ENCODE measurements at regions not wholly inside any gene's neighbourhood (a gene's known extent, or its start where the extent isn't known, plus 50 kb on each side); places are given as distances from the start of the nearest gene placed in this dataset.

DNA sequence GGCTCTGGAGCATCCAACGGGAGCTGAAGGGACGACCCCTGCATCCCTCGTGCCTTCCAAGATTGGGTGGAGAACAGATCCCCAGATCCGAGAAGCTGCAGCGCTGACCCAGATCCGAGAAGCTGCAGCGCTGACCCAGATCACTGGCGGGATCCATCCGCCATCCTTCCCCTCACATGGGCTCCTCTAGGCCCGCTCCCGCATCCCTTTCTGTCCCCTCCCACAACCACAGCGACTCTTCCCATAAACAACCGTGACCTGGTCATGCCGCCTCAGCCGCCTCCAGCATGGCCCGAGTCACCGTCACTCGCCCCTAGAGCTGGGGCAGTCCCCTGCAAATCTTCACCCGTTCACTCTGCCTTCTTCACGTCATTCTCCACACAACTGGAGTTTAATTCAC lies 124.9 kb downstream of the UTP18 start:
- FAIRE-seq, result no peak

DNA sequence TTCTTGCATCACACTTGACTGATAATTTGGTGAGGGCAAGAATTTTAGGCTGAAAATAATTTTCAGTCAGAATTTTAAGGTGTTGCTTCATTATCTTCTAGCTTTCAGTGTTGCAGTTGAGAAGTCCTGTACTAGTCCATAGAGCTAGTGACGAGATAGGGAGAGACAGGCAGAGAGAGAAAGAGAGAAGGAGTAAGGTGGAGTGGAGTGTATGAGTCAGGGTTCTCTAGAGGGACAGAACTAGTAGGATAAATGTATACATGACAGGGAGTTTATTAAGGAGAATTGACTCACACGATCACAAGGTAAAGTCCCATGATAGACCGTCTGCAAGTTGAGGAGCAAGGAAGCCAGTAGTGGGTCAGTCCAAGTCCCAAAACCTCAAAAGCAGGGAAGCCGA lies 127.2 kb downstream of the UTP18 start:
- FAIRE-seq, result no peak

More for the DNA sequence above, 124.9 kb downstream of the UTP18 start:
- no peak for DNase-seq (ENCODE audit: insufficient read length, low spot score)
- TF ChIP-seq POU2F2 (IDR thresholded peaks at IDR 0.05; ENCODE audit: low read depth, low read length), result no peak
- no peak for TF ChIP-seq PAX5 (IDR thresholded peaks at IDR 0.05; ENCODE audit: insufficient read depth, low read length, severe bottlenecking)
- no peak for TF ChIP-seq POLR2AphosphoS5 (IDR thresholded peaks at IDR 0.05; ENCODE audit: low read depth, low read length)
- no peak for TF ChIP-seq TAF1 (IDR thresholded peaks at IDR 0.05; ENCODE audit: low read depth, low read length)
- TF ChIP-seq SPI1 (IDR thresholded peaks at IDR 0.05; ENCODE audit: low read depth, low read length), result no peak
- no peak for TF ChIP-seq POLR2A (IDR thresholded peaks at IDR 0.05; ENCODE audit: low read depth, low read length)

DNA sequence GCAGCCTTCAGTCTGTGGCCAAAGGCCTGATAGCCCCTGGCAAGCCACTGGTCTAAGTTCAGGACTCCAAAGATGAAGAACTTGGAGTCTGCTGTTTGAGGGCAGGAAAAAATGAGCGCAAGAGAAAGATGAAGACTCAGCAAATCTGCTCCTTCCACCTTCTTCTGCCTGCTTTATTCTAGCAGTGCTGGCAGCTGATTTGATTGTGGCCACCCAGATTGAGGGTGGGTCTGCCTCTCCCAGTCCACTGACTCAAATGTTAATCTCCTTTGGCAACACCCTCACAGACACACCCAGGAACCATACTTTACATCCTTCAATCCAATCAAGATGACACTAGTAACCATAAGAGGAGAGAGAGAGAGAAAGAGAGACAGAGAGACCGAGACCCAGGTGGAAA lies 127.6 kb downstream of the UTP18 start:
- DNase-seq (ENCODE audit: insufficient read length, low spot score), result no peak
- FAIRE-seq, result no peak
- TF ChIP-seq SPI1 (IDR thresholded peaks at IDR 0.05; ENCODE audit: low read depth, low read length) (no peak), POU2F2 (IDR thresholded peaks at IDR 0.05; ENCODE audit: low read depth, low read length) (no peak), POLR2AphosphoS5 (IDR thresholded peaks at IDR 0.05; ENCODE audit: low read depth, low read length) (no peak), TAF1 (IDR thresholded peaks at IDR 0.05; ENCODE audit: low read depth, low read length) (no peak), POLR2A (IDR thresholded peaks at IDR 0.05; ENCODE audit: low read depth, low read length) (no peak), PAX5 (IDR thresholded peaks at IDR 0.05; ENCODE audit: insufficient read depth, low read length, severe bottlenecking) (no peak)

More for the DNA sequence above, 127.2 kb downstream of the UTP18 start:
- DNase-seq (ENCODE audit: insufficient read length, low spot score), result no peak
- TF ChIP-seq POLR2AphosphoS5 (IDR thresholded peaks at IDR 0.05; ENCODE audit: low read depth, low read length) (no peak), POU2F2 (IDR thresholded peaks at IDR 0.05; ENCODE audit: low read depth, low read length) (no peak), TAF1 (IDR thresholded peaks at IDR 0.05; ENCODE audit: low read depth, low read length) (no peak), SPI1 (IDR thresholded peaks at IDR 0.05; ENCODE audit: low read depth, low read length) (no peak), POLR2A (IDR thresholded peaks at IDR 0.05; ENCODE audit: low read depth, low read length) (no peak), PAX5 (IDR thresholded peaks at IDR 0.05; ENCODE audit: insufficient read depth, low read length, severe bottlenecking) (no peak)

DNA sequence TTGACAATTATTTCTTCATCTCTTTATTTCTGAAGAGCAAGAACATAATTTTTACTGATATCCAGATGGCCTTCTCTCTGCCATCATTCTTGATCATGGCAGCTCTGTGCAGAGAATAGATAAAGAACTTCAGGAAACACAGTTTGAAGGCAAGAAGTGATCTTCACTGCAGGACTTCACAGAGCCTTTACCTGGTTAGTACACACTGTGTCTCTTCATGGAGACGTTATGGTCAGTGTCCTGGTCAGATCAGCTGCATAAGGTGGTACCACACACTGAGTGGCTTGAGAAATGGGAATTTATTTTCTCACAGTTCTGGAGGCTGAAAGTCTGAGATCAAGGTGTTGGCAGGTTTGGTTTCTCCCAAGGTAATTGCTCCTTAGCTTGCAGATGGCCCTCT lies 129.5 kb downstream of the UTP18 start:
- TF ChIP-seq SPI1 (IDR thresholded peaks at IDR 0.05; ENCODE audit: low read depth, low read length) (no peak), POLR2A (IDR thresholded peaks at IDR 0.05; ENCODE audit: low read depth, low read length) (no peak), POU2F2 (IDR thresholded peaks at IDR 0.05; ENCODE audit: low read depth, low read length) (no peak), PAX5 (IDR thresholded peaks at IDR 0.05; ENCODE audit: insufficient read depth, low read length, severe bottlenecking) (no peak), POLR2AphosphoS5 (IDR thresholded peaks at IDR 0.05; ENCODE audit: low read depth, low read length) (no peak), TAF1 (IDR thresholded peaks at IDR 0.05; ENCODE audit: low read depth, low read length) (no peak)
- no peak for FAIRE-seq
- no peak for DNase-seq (ENCODE audit: insufficient read length, low spot score)

DNA sequence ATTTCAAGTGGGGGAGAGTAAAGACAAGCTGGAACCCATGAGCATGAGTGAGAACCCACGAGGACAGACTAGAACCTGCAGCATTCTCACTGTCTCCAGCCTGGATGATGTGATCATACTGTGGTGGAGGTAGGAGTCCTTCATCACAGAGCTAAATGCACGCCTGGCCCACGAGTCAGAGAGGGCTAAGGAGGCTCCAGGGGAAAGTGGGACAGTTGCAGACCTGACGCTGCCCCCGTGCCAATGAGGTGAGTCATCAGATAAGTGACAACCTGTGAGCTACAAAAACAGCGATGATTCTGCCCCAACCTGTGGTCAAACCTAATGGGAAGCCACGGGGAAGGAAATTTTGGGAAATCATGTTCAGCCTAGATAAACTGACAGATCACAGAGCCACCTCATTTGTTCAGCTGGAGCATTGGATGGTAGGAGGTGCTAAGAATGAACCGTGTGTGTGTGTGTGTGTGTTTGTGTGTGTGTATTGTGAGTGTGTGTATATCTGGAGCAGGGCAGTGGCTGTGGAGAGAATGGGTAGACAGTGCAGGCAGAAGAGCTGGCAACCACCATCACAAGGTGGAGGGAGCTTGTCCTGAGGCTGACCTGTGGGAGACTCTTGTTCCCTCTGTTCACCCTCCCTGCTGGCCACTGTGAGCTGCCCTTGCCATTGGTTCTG lies 131.8 kb downstream of the UTP18 start:
- TF ChIP-seq PAX5 (IDR thresholded peaks at IDR 0.05; ENCODE audit: insufficient read depth, low read length, severe bottlenecking) (no peak), POLR2AphosphoS5 (IDR thresholded peaks at IDR 0.05; ENCODE audit: low read depth, low read length) (no peak), TAF1 (IDR thresholded peaks at IDR 0.05; ENCODE audit: low read depth, low read length) (no peak), POU2F2 (IDR thresholded peaks at IDR 0.05; ENCODE audit: low read depth, low read length) (no peak), POLR2A (IDR thresholded peaks at IDR 0.05; ENCODE audit: low read depth, low read length) (no peak), SPI1 (IDR thresholded peaks at IDR 0.05; ENCODE audit: low read depth, low read length) (no peak)
- no peak for DNase-seq (ENCODE audit: insufficient read length, low spot score)
- no peak for FAIRE-seq

DNA sequence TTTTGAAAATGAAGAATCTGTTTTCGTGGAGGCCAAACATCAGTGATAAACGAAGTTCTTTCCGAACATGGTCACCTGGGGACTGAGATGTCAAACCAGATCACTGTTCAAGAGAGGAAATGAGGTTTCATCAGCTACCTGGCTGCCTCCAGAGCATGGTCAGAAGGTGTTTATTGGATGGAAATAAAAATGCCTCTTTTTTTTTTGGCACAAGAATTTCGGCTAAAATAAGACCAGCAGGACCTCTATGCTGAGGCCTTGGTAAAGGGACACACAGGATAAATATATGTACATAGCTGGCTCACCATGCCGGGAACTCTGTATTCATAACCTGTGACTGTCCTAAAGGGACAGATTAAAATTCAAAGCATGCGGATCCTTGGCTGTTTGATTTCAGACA lies 135.3 kb downstream of the UTP18 start:
- TF ChIP-seq PAX5 (IDR thresholded peaks at IDR 0.05; ENCODE audit: insufficient read depth, low read length, severe bottlenecking) (no peak), POLR2A (IDR thresholded peaks at IDR 0.05; ENCODE audit: low read depth, low read length) (no peak), POU2F2 (IDR thresholded peaks at IDR 0.05; ENCODE audit: low read depth, low read length) (no peak), TAF1 (IDR thresholded peaks at IDR 0.05; ENCODE audit: low read depth, low read length) (no peak), SPI1 (IDR thresholded peaks at IDR 0.05; ENCODE audit: low read depth, low read length) (no peak)
- FAIRE-seq (no peak), DNase-seq (ENCODE audit: insufficient read length, low spot score) (no peak)

DNA sequence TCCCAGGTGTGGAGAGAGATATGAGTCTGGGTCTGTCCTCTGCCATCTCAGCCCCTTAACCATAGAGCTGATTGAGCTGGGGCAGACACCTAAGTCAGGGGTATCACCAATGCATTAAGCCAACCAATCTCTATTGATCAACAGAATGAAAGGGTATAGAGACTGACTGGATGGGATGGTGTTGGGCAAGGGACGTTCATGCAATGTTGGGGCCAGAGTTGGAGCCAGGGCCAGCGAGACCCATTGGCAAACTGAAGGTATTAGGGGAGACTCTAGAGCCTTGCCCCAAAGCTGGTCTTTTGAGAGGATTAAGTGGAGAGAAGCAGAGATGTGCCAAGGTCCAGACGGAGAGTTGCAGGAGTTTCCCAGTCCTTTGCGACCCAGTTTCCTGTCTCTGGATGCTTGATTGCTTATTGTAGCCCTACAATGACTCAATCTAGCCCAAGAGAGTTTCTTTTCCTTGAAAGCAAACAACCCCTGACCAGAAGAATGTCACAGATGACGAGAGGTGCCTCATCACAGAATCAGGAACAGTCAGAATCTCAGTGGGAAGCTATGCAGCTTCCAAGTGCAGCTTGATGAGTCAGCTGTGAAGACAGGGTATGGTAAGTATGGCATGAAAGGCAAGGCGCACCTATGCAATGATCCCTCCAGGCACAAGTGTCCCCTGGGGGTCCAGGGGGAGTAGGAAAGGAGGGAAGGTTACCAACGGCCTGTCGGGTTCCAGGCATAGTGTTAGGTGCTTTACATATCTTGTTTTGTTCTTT lies 137.2 kb downstream of the UTP18 start:
- TF ChIP-seq POU2F2 (IDR thresholded peaks at IDR 0.05; ENCODE audit: low read depth, low read length) (no peak), POLR2AphosphoS5 (IDR thresholded peaks at IDR 0.05; ENCODE audit: low read depth, low read length) (no peak), SPI1 (IDR thresholded peaks at IDR 0.05; ENCODE audit: low read depth, low read length) (no peak), TAF1 (IDR thresholded peaks at IDR 0.05; ENCODE audit: low read depth, low read length) (no peak), PAX5 (IDR thresholded peaks at IDR 0.05; ENCODE audit: insufficient read depth, low read length, severe bottlenecking) (no peak), POLR2A (IDR thresholded peaks at IDR 0.05; ENCODE audit: low read depth, low read length) (no peak)
- DNase-seq (ENCODE audit: insufficient read length, low spot score) (no peak), FAIRE-seq (no peak)

DNA sequence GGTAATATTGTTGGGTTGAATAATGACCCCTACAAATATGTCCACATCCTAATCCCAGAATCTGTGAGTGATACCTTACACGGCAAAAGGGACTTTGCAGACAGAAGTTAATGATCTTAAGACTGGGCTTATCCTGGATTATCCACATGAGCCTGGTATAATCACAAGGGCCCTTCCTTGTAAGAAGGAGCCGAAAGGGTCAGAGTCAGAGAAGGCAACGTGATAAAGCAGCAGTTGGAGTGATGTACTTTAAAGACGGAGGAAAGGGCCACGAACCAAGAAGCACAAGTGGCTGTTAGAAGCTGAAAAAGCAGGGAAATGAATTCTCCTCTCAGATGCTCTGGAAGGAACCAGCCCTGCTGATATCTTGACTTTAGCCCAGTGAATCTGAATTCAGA lies 137.8 kb downstream of the UTP18 start:
- no peak for DNase-seq (ENCODE audit: insufficient read length, low spot score)
- no peak for FAIRE-seq
- no peak for TF ChIP-seq POLR2A (IDR thresholded peaks at IDR 0.05; ENCODE audit: low read depth, low read length)
- no peak for TF ChIP-seq TAF1 (IDR thresholded peaks at IDR 0.05; ENCODE audit: low read depth, low read length)
- TF ChIP-seq SPI1 (IDR thresholded peaks at IDR 0.05; ENCODE audit: low read depth, low read length), result no peak

DNA sequence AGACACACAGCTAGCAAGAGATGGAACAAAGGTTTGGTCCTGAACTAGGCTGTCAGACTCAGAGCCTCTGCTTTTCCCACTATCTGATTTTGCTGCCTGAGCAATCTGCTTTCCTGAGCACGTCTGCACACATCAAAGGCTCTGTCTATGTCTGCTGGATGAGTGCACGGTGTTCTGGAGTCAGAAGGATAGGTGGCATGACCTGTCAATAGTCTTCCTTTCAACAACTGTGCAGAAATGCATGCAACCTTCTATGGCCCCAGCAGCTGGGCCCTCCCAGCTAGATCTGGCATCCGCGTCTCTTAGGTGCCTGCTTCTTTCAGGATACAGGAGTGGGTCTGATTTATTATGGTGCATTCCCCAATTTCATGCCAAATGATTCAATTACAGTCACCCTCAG lies 138.3 kb downstream of the UTP18 start:
- FAIRE-seq, result no peak
- no peak for DNase-seq (ENCODE audit: insufficient read length, low spot score)
- TF ChIP-seq POU2F2 (IDR thresholded peaks at IDR 0.05; ENCODE audit: low read depth, low read length), result no peak
- TF ChIP-seq TAF1 (IDR thresholded peaks at IDR 0.05; ENCODE audit: low read depth, low read length), result no peak
- no peak for TF ChIP-seq PAX5 (IDR thresholded peaks at IDR 0.05; ENCODE audit: insufficient read depth, low read length, severe bottlenecking)
- no peak for TF ChIP-seq POLR2AphosphoS5 (IDR thresholded peaks at IDR 0.05; ENCODE audit: low read depth, low read length)
- no peak for TF ChIP-seq SPI1 (IDR thresholded peaks at IDR 0.05; ENCODE audit: low read depth, low read length)
- no peak for TF ChIP-seq POLR2A (IDR thresholded peaks at IDR 0.05; ENCODE audit: low read depth, low read length)

Data from GM12891 (cell line).